K562 (cell line): ENCODE measurements at regions not wholly inside any gene's neighbourhood (a gene's known extent, or its start where the extent isn't known, plus 50 kb on each side); places are given as distances from the start of the nearest gene placed in this dataset.

Experiments
- CBX1 ChIP-seq: sonication (generic); IDR thresholded peaks from 2 replicates; pipeline ENCODE4 v1.6.1; 2016; ENCODE audit warnings: antibody characterized with exemption, low read depth, mild to moderate bottlenecking
- CHD1 ChIP-seq: fragments of 200-600 bp; sonication (generic); IDR thresholded peaks from one replicate; pipeline ENCODE4 v1.6.1; 2012; ENCODE audit warnings: mild to moderate bottlenecking, moderate library complexity, low read length, inconsistent platforms
- EGR1 ChIP-seq: fragments of 450-650 bp; conservative IDR thresholded peaks from 2 replicates; pipeline ENCODE4 v1.6.1; 2017; ENCODE audit warnings: mild to moderate bottlenecking
- EP300 ChIP-seq: IDR thresholded peaks from 2 replicates; pipeline ENCODE4 v1.6.1; 2012; ENCODE audit warnings: low read length, improper control_type of control experiment
- JUNB ChIP-seq: fragments of 450-650 bp; formaldehyde crosslinking; conservative IDR thresholded peaks from 2 replicates; pipeline ENCODE4 v1.4.0; 2020; ENCODE audit warnings: mild to moderate bottlenecking
- MBD2 ChIP-seq: sonication (generic); IDR thresholded peaks from 2 replicates; pipeline ENCODE4 v1.6.1; 2016; ENCODE audit warnings: low read depth, borderline replicate concordance
- RCOR1 ChIP-seq, 2 experiments: IDR thresholded peaks; 2 replicates each; pipeline ENCODE4 v1.6.1; 2012; ENCODE audit warnings: low read depth in 2 of 2, low read length in 2 of 2, borderline replicate concordance in 1 of 2, improper control_type of control experiment in 1 of 2
- YY1 ChIP-seq, 3 experiments: IDR thresholded peaks; 2 replicates each; pipeline ENCODE4 v1.6.1; 2011; ENCODE audit warnings: low read length in 2 of 3, mild to moderate bottlenecking in 2 of 3, moderate library complexity in 2 of 3, borderline replicate concordance in 1 of 3, control low read depth in 1 of 3, low read depth in 1 of 3; ENCODE audit not compliant: insufficient read depth in 3 of 3, insufficient replicate concordance in 2 of 3, control insufficient read depth in 1 of 3, insufficient read length in 1 of 3; ENCODE audit errors: extremely low read depth in 1 of 3
- ZNF311 ChIP-seq: fragments of 250-450 bp; sonication (Bioruptor Pico); IDR thresholded peaks from 2 replicates; pipeline ENCODE4 v1.4.0; 2020; ENCODE audit warnings: mild to moderate bottlenecking, moderate library complexity
- TF ChIP-seq, protein P1 (sequence below), 2 experiments: fragments of 450-650 bp; formaldehyde crosslinking in 1 of 2; IDR thresholded peaks; 2 replicates each; pipeline versions ENCODE4 v1.4.0 to v1.6.1; 2014 to 2020; ENCODE audit warnings: mild to moderate bottlenecking in 2 of 2, borderline replicate concordance in 1 of 2, low read depth in 1 of 2
- TF ChIP-seq, protein P2 (sequence below), 3 experiments: IDR thresholded peaks in 2 of 3; conservative IDR thresholded peaks in 1 of 3; 2 replicates each; pipeline ENCODE4 v1.5.1; 2011 to 2012; ENCODE audit warnings: low read length in 3 of 3, mild to moderate bottlenecking in 3 of 3, control low read depth in 2 of 3, improper control_type of control experiment in 1 of 3, inconsistent platforms in 1 of 3, low read depth in 1 of 3, mixed read lengths in 1 of 3, moderate library complexity in 1 of 3; ENCODE audit not compliant: insufficient read depth in 2 of 3
- TF ChIP-seq, protein P3 (sequence below): sonication (generic); formaldehyde crosslinking; IDR thresholded peaks from 2 replicates; pipeline ENCODE4 v1.8.0; 2022; ENCODE audit warnings: mild to moderate bottlenecking, missing genetic modification reagents
- TF ChIP-seq, protein P4 (sequence below): fragments of 450-650 bp; IDR thresholded peaks from 2 replicates; pipeline ENCODE4 v1.6.1; 2016; ENCODE audit warnings: missing biosample characterization, missing genetic modification characterization
- TF ChIP-seq, protein P5 (sequence below): sonication (generic); formaldehyde crosslinking; IDR thresholded peaks from 2 replicates; pipeline ENCODE4 v1.8.0; 2022; ENCODE audit warnings: mild to moderate bottlenecking, low read depth, missing genetic modification reagents

DNA sequence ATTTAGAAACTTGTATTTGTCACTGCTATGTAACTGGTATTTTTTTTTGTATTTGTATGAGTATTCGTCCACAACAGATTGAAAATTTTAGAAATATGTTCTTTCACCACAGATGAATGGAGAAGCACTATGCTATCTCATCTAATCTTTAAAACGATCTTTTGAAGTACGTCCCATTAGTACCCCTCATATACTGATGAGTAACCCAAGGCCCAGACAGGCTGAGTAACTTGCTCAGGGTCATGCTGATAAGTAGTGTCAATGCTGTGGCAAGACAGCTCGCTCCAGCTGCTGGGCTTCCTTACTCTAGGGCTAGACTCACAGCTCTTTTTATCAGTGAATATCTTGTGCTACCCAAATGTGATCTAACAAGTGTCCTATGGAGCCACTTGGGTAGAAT is 154.2 kb downstream of the SUCLA2 start:
- no peak for TF ChIP-seq ZNF311 (CRISPR knock-in tag)
- TF ChIP-seq MBD2, result no peak
- no peak for TF ChIP-seq CBX1
- TF ChIP-seq, protein P1, sequence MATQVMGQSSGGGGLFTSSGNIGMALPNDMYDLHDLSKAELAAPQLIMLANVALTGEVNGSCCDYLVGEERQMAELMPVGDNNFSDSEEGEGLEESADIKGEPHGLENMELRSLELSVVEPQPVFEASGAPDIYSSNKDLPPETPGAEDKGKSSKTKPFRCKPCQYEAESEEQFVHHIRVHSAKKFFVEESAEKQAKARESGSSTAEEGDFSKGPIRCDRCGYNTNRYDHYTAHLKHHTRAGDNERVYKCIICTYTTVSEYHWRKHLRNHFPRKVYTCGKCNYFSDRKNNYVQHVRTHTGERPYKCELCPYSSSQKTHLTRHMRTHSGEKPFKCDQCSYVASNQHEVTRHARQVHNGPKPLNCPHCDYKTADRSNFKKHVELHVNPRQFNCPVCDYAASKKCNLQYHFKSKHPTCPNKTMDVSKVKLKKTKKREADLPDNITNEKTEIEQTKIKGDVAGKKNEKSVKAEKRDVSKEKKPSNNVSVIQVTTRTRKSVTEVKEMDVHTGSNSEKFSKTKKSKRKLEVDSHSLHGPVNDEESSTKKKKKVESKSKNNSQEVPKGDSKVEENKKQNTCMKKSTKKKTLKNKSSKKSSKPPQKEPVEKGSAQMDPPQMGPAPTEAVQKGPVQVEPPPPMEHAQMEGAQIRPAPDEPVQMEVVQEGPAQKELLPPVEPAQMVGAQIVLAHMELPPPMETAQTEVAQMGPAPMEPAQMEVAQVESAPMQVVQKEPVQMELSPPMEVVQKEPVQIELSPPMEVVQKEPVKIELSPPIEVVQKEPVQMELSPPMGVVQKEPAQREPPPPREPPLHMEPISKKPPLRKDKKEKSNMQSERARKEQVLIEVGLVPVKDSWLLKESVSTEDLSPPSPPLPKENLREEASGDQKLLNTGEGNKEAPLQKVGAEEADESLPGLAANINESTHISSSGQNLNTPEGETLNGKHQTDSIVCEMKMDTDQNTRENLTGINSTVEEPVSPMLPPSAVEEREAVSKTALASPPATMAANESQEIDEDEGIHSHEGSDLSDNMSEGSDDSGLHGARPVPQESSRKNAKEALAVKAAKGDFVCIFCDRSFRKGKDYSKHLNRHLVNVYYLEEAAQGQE (IDR thresholded peaks at IDR 0.05; ENCODE audit: borderline replicate concordance), result no peak
- TF ChIP-seq, protein P1 (CRISPR knock-in tag; IDR thresholded peaks at IDR 0.05; ENCODE audit: low read depth), result no peak
- TF ChIP-seq RCOR1 (IDR thresholded peaks at IDR 0.05; ENCODE audit: borderline replicate concordance in 1 of 2, low read depth in 2 of 2, low read length in 2 of 2), result no peak
- no peak for TF ChIP-seq CHD1
- TF ChIP-seq EP300, result no peak
- TF ChIP-seq, protein P2, sequence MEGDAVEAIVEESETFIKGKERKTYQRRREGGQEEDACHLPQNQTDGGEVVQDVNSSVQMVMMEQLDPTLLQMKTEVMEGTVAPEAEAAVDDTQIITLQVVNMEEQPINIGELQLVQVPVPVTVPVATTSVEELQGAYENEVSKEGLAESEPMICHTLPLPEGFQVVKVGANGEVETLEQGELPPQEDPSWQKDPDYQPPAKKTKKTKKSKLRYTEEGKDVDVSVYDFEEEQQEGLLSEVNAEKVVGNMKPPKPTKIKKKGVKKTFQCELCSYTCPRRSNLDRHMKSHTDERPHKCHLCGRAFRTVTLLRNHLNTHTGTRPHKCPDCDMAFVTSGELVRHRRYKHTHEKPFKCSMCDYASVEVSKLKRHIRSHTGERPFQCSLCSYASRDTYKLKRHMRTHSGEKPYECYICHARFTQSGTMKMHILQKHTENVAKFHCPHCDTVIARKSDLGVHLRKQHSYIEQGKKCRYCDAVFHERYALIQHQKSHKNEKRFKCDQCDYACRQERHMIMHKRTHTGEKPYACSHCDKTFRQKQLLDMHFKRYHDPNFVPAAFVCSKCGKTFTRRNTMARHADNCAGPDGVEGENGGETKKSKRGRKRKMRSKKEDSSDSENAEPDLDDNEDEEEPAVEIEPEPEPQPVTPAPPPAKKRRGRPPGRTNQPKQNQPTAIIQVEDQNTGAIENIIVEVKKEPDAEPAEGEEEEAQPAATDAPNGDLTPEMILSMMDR (IDR thresholded peaks at IDR 0.05 in 2 of 3, conservative IDR thresholded peaks at IDR 0.05 in 1 of 3; ENCODE audit: insufficient read depth in 2 of 3, low read depth in 1 of 3, low read length in 3 of 3), result no peak
- no peak for TF ChIP-seq YY1 (IDR thresholded peaks at IDR 0.05; ENCODE audit: borderline replicate concordance in 1 of 3, control insufficient read depth in 1 of 3, extremely low read depth in 1 of 3, insufficient read depth in 3 of 3, insufficient read length in 1 of 3, insufficient replicate concordance in 2 of 3, low read depth in 1 of 3, low read length in 2 of 3)
- TF ChIP-seq, protein P3, sequence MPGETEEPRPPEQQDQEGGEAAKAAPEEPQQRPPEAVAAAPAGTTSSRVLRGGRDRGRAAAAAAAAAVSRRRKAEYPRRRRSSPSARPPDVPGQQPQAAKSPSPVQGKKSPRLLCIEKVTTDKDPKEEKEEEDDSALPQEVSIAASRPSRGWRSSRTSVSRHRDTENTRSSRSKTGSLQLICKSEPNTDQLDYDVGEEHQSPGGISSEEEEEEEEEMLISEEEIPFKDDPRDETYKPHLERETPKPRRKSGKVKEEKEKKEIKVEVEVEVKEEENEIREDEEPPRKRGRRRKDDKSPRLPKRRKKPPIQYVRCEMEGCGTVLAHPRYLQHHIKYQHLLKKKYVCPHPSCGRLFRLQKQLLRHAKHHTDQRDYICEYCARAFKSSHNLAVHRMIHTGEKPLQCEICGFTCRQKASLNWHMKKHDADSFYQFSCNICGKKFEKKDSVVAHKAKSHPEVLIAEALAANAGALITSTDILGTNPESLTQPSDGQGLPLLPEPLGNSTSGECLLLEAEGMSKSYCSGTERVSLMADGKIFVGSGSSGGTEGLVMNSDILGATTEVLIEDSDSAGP (CRISPR knock-in tag), result no peak
- TF ChIP-seq, protein P4, sequence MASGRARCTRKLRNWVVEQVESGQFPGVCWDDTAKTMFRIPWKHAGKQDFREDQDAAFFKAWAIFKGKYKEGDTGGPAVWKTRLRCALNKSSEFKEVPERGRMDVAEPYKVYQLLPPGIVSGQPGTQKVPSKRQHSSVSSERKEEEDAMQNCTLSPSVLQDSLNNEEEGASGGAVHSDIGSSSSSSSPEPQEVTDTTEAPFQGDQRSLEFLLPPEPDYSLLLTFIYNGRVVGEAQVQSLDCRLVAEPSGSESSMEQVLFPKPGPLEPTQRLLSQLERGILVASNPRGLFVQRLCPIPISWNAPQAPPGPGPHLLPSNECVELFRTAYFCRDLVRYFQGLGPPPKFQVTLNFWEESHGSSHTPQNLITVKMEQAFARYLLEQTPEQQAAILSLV (tag), result no peak
- no peak for TF ChIP-seq EGR1
- TF ChIP-seq, protein P5, sequence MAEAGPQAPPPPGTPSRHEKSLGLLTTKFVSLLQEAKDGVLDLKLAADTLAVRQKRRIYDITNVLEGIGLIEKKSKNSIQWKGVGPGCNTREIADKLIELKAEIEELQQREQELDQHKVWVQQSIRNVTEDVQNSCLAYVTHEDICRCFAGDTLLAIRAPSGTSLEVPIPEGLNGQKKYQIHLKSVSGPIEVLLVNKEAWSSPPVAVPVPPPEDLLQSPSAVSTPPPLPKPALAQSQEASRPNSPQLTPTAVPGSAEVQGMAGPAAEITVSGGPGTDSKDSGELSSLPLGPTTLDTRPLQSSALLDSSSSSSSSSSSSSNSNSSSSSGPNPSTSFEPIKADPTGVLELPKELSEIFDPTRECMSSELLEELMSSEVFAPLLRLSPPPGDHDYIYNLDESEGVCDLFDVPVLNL (CRISPR knock-in tag), result no peak
- TF ChIP-seq JUNB (CRISPR knock-in tag), result no peak
